PC-9 (cell line): ENCODE measurements at regions not wholly inside any gene's neighbourhood (a gene's known extent, or its start where the extent isn't known, plus 50 kb on each side); places are given as distances from the start of the nearest gene placed in this dataset.

Experiments used
- BruUV-seq: library from RNA; stranded (reverse); fragments of 400-500 nt; replicated peaks from 2 replicates; lab custom pipeline; 2021; lab: Mats Ljungman, UMichigan
- CTCF ChIA-PET: fragments of 300-600 bp; sonication (Branson Sonifier 250); formaldehyde crosslinking; loops from one replicate; lab custom pipeline; 2022; ENCODE audit warnings: antibody characterized with exemption; lab: Charles Lee
- POLR2A ChIA-PET: fragments of 300-600 bp; sonication (Branson Sonifier 250); formaldehyde crosslinking; loops from one replicate; lab custom pipeline; 2022; ENCODE audit warnings: antibody characterized with exemption; ENCODE audit not compliant: unreplicated experiment; lab: Charles Lee
- DNase-seq, 2 experiments: peaks; one replicate each; pipeline versions ENCODE4 v3.0.0 to v3.0.0-alpha.2; 2015 to 2022; ENCODE audit warnings: mixed read lengths in 1 of 2
- H2AFZ ChIP-seq: fragments of 200-600 bp; sonication (generic); 2 replicates; pipeline ENCODE4 v1.8.1; 2017; ENCODE audit warnings: antibody characterized with exemption
- H3F3A ChIP-seq: fragments of 200-600 bp; sonication (generic); 2 replicates; pipeline ENCODE4 v1.8.1; 2017; ENCODE audit warnings: antibody characterized with exemption, mild to moderate bottlenecking, low read depth; ENCODE audit not compliant: insufficient read depth
- H3K27ac ChIP-seq: fragments of 200-600 bp; sonication (generic); 2 replicates; pipeline ENCODE4 v1.6.1; 2016; ENCODE audit warnings: mixed run types
- H3K27me3 ChIP-seq: fragments of 200-600 bp; sonication (generic); 2 replicates; pipeline ENCODE4 v1.6.1; 2016; ENCODE audit warnings: low read depth, mixed run types; ENCODE audit not compliant: insufficient read depth
- H3K36me3 ChIP-seq: fragments of 200-600 bp; sonication (generic); 2 replicates; pipeline ENCODE4 v1.6.1; 2016; ENCODE audit warnings: low read depth, mixed run types
- H3K4me1 ChIP-seq: fragments of 200-600 bp; sonication (generic); replicated peaks from 2 replicates; pipeline ENCODE4 v1.6.1; 2016; ENCODE audit warnings: mixed run types; ENCODE audit not compliant: insufficient read depth
- H3K4me2 ChIP-seq: fragments of 200-600 bp; sonication (generic); 2 replicates; pipeline ENCODE4 v1.6.1; 2017; ENCODE audit warnings: mixed run types
- H3K4me3 ChIP-seq: fragments of 200-600 bp; sonication (generic); 2 replicates; pipeline ENCODE4 v1.6.1; 2016; ENCODE audit warnings: mixed run types
- H3K79me2 ChIP-seq: fragments of 200-600 bp; sonication (generic); 2 replicates; pipeline ENCODE4 v1.6.1; 2017; ENCODE audit warnings: low read depth, mixed run types
- H3K9me2 ChIP-seq: fragments of 200-600 bp; sonication (generic); 2 replicates; pipeline ENCODE4 v1.8.1; 2017; ENCODE audit warnings: mild to moderate bottlenecking; ENCODE audit not compliant: insufficient read depth
- H3K9me3 ChIP-seq: fragments of 200-600 bp; sonication (generic); 2 replicates; pipeline ENCODE4 v1.8.1; 2016; ENCODE audit warnings: low read depth; ENCODE audit not compliant: insufficient read depth
- H4K20me1 ChIP-seq: fragments of 200-600 bp; sonication (generic); 2 replicates; pipeline ENCODE4 v1.8.1; 2017; ENCODE audit not compliant: insufficient read depth
- EZH2 ChIP-seq: fragments of 200-600 bp; sonication (generic); IDR thresholded peaks from 2 replicates; pipeline ENCODE4 v1.8.0; 2017; ENCODE audit warnings: antibody characterized with exemption, low read depth
- intact Hi-C: fragments of 100-400 bp; cut with micrococcal nuclease; formaldehyde crosslinking; loops from one replicate; pipeline ENCODE4 v1.10.0; 2022; ENCODE audit not compliant: unreplicated experiment
- TF ChIP-seq, protein P1 (sequence below): fragments of 200-600 bp; sonication (generic); conservative IDR thresholded peaks from 2 replicates; pipeline ENCODE4 v1.6.1; 2017; ENCODE audit warnings: mixed run types, antibody characterized with exemption, mild to moderate bottlenecking, moderate library complexity

DNA sequence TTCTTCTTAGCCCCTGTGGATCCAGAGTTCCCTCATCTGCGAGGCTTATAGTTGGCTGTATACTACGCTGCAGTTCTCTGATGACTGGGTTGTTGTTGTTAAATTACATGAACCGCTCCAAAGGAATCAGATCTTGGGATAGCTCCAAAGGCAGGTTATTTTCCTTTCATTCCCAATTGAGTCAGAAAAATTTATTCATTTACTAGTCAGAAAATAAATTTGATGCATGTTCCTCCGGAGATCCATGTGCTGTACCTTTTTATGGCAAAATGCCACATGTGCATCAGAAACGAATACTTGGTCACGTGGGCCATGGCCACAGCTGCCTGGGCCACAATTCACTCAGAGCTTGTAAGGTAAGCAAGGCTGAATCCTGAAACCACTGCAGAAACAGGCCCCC is 304.0 kb downstream of the NR2F1-AS1 start:
- no TSS peak for BruUV-seq
- H3K4me2 ChIP-seq: no peak overlapping the region
- no peak for TF ChIP-seq EZH2
- TF ChIP-seq, protein P1, sequence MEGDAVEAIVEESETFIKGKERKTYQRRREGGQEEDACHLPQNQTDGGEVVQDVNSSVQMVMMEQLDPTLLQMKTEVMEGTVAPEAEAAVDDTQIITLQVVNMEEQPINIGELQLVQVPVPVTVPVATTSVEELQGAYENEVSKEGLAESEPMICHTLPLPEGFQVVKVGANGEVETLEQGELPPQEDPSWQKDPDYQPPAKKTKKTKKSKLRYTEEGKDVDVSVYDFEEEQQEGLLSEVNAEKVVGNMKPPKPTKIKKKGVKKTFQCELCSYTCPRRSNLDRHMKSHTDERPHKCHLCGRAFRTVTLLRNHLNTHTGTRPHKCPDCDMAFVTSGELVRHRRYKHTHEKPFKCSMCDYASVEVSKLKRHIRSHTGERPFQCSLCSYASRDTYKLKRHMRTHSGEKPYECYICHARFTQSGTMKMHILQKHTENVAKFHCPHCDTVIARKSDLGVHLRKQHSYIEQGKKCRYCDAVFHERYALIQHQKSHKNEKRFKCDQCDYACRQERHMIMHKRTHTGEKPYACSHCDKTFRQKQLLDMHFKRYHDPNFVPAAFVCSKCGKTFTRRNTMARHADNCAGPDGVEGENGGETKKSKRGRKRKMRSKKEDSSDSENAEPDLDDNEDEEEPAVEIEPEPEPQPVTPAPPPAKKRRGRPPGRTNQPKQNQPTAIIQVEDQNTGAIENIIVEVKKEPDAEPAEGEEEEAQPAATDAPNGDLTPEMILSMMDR: no peak
- no peaks in the 10 kb centered on the region for H3K27me3 ChIP-seq
- H2AFZ ChIP-seq: no peak overlapping the region
- no peak for DNase-seq
- H3K9me2 ChIP-seq: no peaks in the 10 kb centered on the region
- no peaks in the 10 kb centered on the region; the same call in none of the 2 replicates for H3K9me3 ChIP-seq
- no peak overlapping the region for H3K4me3 ChIP-seq
- POLR2A ChIA-PET: no interaction called here
- H3K4me1 ChIP-seq: 0 out of 2 replicates have a peak, but pooled peaks cover 12% of the 10 kb centered on the region
- CTCF ChIA-PET: no interaction called here
- no peak overlapping the region for H3K27ac ChIP-seq
- no peaks in the 10 kb centered on the region for H4K20me1 ChIP-seq
- no peaks in the 10 kb centered on the region for H3K36me3 ChIP-seq
- 0 out of 2 replicates have a peak, but pooled peaks cover 7% of the 10 kb centered on the region for H3F3A ChIP-seq
- intact Hi-C loops: no loop called here
- H3K79me2 ChIP-seq: no peaks in the 10 kb centered on the region

- Histone ChIP-seq H2AFZ (no peak overlapping the region), H3K4me1 (0 out of 2 replicates have a peak, but pooled peaks cover 4% of the 10 kb centered on the region), H3F3A (0 out of 2 replicates have a peak, but pooled peaks cover 7% of the 10 kb centered on the region), H3K27ac (no peak overlapping the region), H3K9me3 (no peaks in the 10 kb centered on the region; the same call in none of the 2 replicates), H3K9me2 (no peaks in the 10 kb centered on the region), H3K4me2 (no peak overlapping the region), H4K20me1 (no peaks in the 10 kb centered on the region), H3K4me3 (no peak overlapping the region), H3K36me3 (no peaks in the 10 kb centered on the region), H3K27me3 (no peaks in the 10 kb centered on the region), H3K79me2 (no peaks in the 10 kb centered on the region)
- POLR2A ChIA-PET: no interaction called here
- BruUV-seq: no TSS peak
- CTCF ChIA-PET: no interaction called here
- TF ChIP-seq, protein P1: no peak
- TF ChIP-seq EZH2: no peak
- no peak for DNase-seq
- intact Hi-C loops: no loop called here
Observed at GRCh38 chr5:93275376-93275775, 305.6 kb downstream of the NR2F1-AS1 start.

GRCh38 chr5:93274291-93274690 is 306.7 kb downstream of the NR2F1-AS1 start:
- Histone ChIP-seq H3K9me2 (no peaks in the 10 kb centered on the region), H4K20me1 (no peaks in the 10 kb centered on the region), H3F3A (0 out of 2 replicates have a peak, but pooled peaks cover 7% of the 10 kb centered on the region), H3K27me3 (no peaks in the 10 kb centered on the region), H3K4me2 (no peak overlapping the region), H3K79me2 (no peaks in the 10 kb centered on the region), H3K4me1 (no peaks in the 10 kb centered on the region), H3K9me3 (no peaks in the 10 kb centered on the region; the same call in none of the 2 replicates), H3K36me3 (no peaks in the 10 kb centered on the region), H3K4me3 (no peak overlapping the region), H3K27ac (no peak overlapping the region), H2AFZ (no peak overlapping the region)
- DNase-seq: no peak
- ChIA-PET POLR2A (no interaction called here), CTCF (no interaction called here)
- TF ChIP-seq, protein P1: no peak
- TF ChIP-seq EZH2: no peak
- no TSS peak for BruUV-seq
- intact Hi-C loops: no loop called here
